ENCODE measurements at regions not wholly inside any gene's neighbourhood (a gene's known extent, or its start where the extent isn't known, plus 50 kb on each side); places are given as distances from the start of the nearest gene placed in this dataset.
"Not testable (repeated sequence)": the region's sequence is repeated elsewhere in the genome, so short reads cannot be mapped to it uniquely, and the experiment has no call there.

GRCh38 chr17:36661047-36661666 is 59.8 kb downstream of the MRM1 start:
- no peak for DNase-seq

GRCh38 chr17:36661688-36662087 is 60.3 kb downstream of the MRM1 start:
- DNase-seq: no peak

- no peak for DNase-seq
These were observed 64.0 kb downstream of the MRM1 start for GRCh38 chr17:36665417-36665816.

- DNase-seq: no peak
These were observed 66.5 kb downstream of the MRM1 start for GRCh38 chr17:36667922-36668321.

DNA sequence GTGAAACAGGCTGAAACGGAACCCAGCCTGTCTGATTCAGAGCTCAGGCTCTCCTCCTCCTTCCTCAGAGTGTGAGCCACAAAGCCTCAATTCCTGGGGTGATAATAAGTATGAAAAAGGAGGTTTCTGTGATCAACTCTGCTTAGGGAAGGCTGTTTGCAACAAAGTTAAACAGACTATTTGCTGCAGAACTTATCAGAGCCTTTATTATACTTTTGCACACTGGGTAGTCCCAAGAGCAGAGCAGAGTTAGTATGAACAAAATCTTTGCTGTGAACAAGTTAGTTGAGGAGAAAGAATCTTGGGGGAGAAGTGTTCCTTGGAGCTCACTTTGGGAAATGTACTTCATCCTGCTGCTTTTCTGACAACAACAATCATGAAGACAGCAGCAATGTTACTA is 67.4 kb downstream of the MRM1 start:
- no peak for DNase-seq

DNA sequence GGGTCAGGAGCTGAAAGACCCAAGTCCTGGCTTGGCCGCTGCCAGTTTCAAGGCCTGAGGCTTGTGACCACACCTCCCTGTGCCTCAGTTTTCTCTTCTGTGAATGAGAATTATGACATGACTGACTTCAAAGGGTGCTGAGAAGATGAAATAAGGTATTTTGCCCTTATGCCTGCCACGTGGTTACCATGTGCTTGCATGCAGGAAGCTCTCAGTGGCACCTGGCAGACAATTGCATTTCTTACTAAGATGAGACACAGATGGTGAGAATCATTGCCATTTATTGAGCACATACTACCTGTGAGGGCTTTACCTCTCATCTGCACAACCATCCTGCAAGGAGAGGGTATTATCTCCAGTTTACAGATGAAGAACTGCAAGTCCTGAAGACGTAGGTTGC is 69.8 kb downstream of the MRM1 start:
- no peak for DNase-seq

GRCh38 chr17:36672403-36672918 is 71.1 kb downstream of the MRM1 start:
- DNase-seq: no peak

- no peak for DNase-seq
These were observed 71.7 kb downstream of the MRM1 start for GRCh38 chr17:36673068-36673467.

DNA sequence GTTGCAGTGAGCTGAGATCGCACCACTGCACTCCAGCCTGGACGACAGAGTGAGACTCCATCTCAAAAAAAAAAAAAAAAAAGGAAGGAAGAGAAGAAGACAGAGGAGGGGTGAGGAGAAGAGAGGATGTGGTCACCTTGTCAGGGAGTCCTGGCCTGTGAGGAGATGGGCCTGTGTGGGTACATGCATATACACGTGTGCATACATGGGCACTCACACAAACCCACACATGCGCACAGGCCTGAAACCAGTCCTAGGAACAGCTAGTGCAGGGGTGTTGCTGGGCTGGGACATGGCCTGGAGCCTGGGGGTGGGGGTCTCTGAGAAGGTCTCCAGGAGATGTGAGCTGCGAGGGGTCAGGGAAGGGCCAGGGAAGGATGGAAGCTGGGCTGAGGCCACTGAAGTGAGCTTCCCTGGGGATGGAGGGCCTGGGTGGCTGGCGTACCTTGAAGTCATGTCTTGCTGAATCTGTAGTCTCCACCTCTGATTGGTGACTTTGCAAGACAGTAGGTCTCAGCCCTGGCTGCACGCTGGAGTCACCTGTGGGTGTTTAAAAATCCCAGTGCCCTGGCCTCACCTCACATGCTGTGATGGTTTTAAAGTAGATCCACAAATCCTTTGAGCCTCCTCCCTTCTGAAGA is 72.4 kb downstream of the MRM1 start:
- DNase-seq: no peak

GRCh38 chr17:36674278-36674650 is 72.9 kb downstream of the MRM1 start:
- DNase-seq: peak; percentile 8

DNA sequence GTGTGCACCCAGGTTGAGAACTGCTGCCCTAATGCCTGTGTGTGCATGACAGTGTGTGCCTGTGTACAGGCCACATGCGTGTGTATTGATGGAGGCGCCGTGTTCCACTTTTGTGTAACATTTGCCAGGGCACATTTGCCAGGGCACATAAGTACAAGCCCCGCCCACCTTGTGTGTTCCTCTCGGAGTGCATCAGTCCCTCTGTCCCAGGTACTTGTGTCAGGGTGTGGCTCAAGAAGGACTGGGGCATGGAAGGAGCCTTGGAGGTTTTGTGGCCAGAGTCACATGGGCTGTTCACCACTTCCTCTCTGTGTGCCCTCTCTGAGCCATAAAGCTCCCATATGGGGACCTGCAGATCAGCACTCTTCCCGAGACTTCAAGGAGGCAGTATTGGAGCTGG is 73.9 kb downstream of the MRM1 start:
- no peak for DNase-seq

DNA sequence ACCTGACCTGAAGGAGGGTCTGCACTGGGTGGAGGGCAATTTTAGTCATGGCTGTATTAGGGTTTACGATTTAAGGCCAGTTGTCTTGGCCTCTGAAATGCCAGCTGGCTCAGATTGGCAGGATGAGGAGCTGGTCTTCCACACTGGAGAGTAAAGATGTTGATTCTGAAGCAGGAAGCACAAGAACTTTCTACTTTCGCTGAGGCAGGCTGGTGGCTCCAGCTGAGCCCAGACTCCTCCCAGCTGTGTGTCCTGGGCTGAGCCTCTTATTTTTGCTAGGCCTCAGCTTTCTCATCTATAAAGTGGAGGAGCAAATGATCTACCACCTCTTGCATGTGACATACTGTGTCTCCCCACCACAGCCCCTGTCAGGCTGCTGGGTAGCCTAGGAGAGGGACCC is 74.4 kb downstream of the MRM1 start:
- no peak for DNase-seq

GRCh38 chr17:36679815-36680467 is 78.6 kb downstream of the MRM1 start:
- DNase-seq: no peak

DNA sequence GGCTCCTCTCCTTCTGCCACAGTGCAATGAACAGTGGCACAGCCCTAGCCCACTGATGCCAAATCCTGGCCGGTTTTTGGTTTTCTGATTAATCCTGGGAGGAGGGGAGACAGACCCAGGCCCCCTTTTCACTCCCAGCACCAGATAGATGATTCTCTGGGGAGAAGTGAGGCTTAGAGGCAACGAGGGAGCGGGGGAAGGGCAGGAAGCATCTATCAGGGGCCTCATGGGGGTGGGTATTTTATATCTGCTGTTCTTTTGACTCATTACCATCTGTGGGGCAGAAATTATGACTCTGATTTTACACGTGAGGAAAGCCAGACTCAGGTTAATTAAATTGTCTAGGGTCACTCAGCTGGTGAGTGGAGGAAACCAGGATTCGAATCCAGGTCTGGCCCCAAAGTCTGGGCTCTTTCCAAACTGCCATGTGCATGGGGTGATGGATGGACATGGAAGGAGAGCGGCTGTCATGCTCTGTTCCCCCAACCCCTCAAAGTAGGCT is 79.4 kb downstream of the MRM1 start:
- DNase-seq: no peak

DNA sequence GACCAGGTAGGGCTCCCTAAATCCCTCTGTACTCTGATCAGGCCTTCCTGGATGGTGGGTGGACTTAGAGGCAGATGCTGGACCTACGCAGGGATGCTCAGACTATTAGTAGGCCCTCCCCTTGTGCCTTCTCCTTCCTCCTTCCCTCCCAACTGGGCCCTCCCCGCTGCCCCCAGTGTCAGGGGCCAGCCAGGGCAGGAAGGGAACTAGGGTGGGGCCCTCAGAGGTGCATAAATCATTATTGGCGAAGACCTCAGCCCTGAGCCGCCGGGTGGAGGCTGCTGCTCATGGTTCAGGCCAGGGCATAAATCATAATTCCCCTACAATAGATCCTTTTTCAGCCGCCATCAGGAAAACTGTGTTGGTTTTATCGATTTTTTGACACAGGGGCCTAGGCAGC is 81.4 kb downstream of the MRM1 start:
- no peak for DNase-seq

DNA sequence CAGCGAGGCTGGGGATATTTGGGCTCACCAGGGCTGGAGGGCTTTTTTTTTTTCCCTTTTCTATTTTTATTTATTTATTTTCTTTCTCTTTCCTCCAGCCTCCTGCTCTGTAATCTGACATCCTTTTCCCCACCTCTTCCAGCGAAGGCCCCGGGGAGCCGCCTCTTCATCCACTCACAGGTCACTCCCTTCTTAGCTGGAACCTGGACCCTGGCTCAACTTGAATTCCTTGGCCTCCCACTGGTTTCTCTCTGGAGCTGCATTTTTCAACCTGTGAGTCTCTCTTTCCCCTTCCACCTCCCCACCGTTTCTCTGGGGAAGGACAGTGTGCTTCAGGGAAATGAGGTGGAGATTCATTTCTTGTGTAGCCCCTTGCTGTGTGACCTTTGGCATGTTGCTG is 82.0 kb downstream of the MRM1 start:
- no peak for DNase-seq

- DNase-seq: no peak
These were observed 82.8 kb downstream of the MRM1 start for GRCh38 chr17:36684134-36684533.

DNA sequence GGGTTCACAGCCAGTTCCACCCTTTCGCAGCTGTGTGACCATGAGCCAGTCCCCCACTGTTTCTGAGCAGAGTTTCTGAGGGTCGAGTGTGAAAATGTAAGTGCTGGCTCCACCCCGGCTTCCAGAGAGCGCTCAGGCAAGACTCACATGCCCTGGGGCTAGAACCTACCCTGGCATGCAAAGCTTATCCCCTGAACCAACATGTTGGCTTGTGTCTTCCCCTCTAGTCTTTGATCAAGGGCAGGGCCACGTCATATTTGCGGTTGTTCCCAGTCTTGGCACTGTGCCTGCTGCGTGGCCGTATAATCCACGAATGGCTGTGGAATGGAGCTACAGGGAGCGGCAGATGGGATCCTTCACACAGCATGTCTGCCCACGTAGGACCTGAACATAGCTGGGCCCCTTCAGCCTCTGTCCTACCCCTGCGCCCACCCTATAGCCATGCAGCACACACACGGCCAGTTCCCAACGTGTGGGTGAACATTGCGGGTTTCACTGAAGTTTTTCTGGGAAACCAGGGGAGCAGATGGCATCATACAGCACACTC is 84.8 kb downstream of the MRM1 start:
- DNase-seq: no peak

DNA sequence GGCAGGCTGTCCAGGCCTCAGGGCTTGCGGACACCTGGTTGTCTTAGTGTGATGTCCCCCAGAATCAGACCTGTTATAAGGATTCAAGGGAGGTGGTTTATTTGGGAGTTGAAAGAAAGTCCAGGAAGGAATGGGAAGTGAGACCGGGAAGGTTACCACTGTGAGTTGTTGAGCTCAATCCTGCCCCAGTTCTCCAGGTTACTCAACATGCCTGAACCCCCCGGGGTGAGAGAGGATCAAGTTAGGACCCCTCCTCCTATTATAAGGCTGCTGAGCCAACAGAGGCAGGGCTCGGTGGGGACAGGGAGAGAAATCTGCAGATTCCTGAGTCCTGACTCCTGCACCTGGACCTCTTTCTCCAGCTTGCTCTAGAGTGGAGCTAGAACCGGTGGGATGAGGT is 86.4 kb downstream of the MRM1 start:
- no peak for DNase-seq

- DNase-seq: no peak
These were observed 87.8 kb downstream of the MRM1 start for GRCh38 chr17:36689089-36689667.

- DNase-seq: no peak
These were observed 88.8 kb downstream of the MRM1 start for GRCh38 chr17:36690190-36690589.

GRCh38 chr17:36691606-36692005 is 90.2 kb downstream of the MRM1 start:
- no peak for DNase-seq

DNA sequence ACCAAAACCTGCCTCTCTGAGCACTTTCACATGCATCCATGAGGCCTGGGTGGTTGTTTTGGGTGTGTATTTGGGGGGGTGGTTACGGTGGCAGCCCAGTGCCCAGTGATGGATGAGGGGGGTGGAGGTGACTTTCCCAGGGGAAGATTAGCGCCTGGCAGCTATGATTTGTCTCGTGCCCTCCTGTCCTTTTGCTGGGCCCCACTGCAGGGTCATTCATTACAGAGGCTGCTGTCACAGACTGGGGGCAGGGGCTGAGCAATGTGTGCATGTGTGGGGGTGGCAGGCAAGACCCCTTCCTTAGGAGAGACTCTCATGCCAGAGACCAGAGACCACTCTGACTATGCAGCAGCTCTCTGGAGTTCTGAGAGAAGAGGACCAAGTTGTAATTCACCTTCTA is 93.7 kb downstream of the MRM1 start:
- DNase-seq: no peak

DNA sequence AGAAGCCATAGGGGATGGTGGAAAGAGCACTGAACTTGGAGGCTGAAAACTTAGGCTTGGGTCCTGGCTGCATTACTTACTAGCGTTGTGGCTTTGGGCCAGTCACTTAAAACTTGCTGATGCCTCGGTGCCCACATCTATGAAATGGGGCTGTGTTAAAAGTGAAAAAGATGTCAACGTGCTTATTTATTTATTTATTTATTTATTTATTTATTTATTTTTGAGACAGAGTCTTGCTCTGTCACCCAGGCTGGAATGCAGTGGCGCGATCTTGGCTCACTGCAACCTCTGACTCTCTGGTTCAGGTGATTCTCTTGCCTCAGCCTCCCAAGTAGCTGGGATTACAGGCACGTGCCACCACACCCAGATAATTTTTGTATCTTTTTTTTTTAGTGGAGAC is 94.3 kb downstream of the MRM1 start:
- DNase-seq: not testable (repeated sequence)

Measured in CD4-positive, alpha-beta T cell treated with Interferon gamma for 1 hour (primary cell).